KMS-11 (cell line): ENCODE measurements at regions not wholly inside any gene's neighbourhood (a gene's known extent, or its start where the extent isn't known, plus 50 kb on each side); places are given as distances from the start of the nearest gene placed in this dataset.

Source experiments
- H2AFZ ChIP-seq: fragments of 200-600 bp; sonication (generic); 2 replicates; pipeline ENCODE4 v1.6.1; 2016; ENCODE audit warnings: antibody characterized with exemption, mixed run types, low read depth
- H3K27ac ChIP-seq: fragments of 200-600 bp; sonication (generic); 2 replicates; pipeline ENCODE4 v1.6.1; 2016; ENCODE audit warnings: mild to moderate bottlenecking, mixed run types
- H3K27me3 ChIP-seq: fragments of 200-600 bp; sonication (generic); 2 replicates; pipeline ENCODE4 v1.6.1; 2017; ENCODE audit warnings: mild to moderate bottlenecking, low read depth, mixed run types, moderate library complexity; ENCODE audit not compliant: insufficient read depth
- H3K36me3 ChIP-seq: fragments of 200-600 bp; sonication (generic); 2 replicates; pipeline ENCODE4 v1.6.1; 2017; ENCODE audit warnings: mild to moderate bottlenecking, mixed run types; ENCODE audit not compliant: insufficient read depth
- H3K4me1 ChIP-seq: fragments of 200-600 bp; sonication (generic); 2 replicates; pipeline ENCODE4 v1.6.1; 2016; ENCODE audit warnings: mild to moderate bottlenecking, low read depth, mixed run types; ENCODE audit not compliant: poor library complexity, severe bottlenecking
- H3K4me2 ChIP-seq: fragments of 200-600 bp; sonication (generic); 2 replicates; pipeline ENCODE4 v1.7.0; 2016; ENCODE audit warnings: mild to moderate bottlenecking, mixed run types
- H3K4me3 ChIP-seq: fragments of 200-600 bp; sonication (generic); IDR thresholded peaks from 2 replicates; pipeline ENCODE4 v1.6.1; 2017; ENCODE audit warnings: low read depth, low read length, mixed read lengths; ENCODE audit not compliant: insufficient read depth
- H3K79me2 ChIP-seq: fragments of 200-600 bp; sonication (generic); 2 replicates; pipeline ENCODE4 v1.6.1; 2016; ENCODE audit warnings: low read depth, mixed run types; ENCODE audit not compliant: insufficient read depth
- H3K9ac ChIP-seq: fragments of 200-600 bp; sonication (generic); 2 replicates; pipeline ENCODE4 v1.6.1; 2016; ENCODE audit warnings: mild to moderate bottlenecking, mixed run types
- H4K20me1 ChIP-seq: fragments of 200-600 bp; sonication (generic); 2 replicates; pipeline ENCODE4 v1.6.1; 2016; ENCODE audit warnings: mild to moderate bottlenecking, mixed run types; ENCODE audit not compliant: insufficient read depth
- CTCF ChIP-seq: fragments of 200-600 bp; sonication (generic); conservative IDR thresholded peaks from 2 replicates; pipeline ENCODE4 v1.6.1; 2017; ENCODE audit warnings: low read depth, mild to moderate bottlenecking, antibody characterized with exemption, low read length, moderate library complexity, mixed read lengths

GRCh38 chr1:106956721-106957120 lies 99.8 kb upstream of the PRMT6 start:
- no peak overlapping the region for H3K27ac ChIP-seq
- no peaks in the 10 kb centered on the region for H3K4me1 ChIP-seq
- H3K9ac ChIP-seq, result no peak overlapping the region
- H3K27me3 ChIP-seq, result no peaks in the 10 kb centered on the region
- no peak overlapping the region for H3K4me2 ChIP-seq
- TF ChIP-seq CTCF, result no peak
- no peak overlapping the region for H2AFZ ChIP-seq
- H3K4me3 ChIP-seq, result no peak overlapping the region
- no peaks in the 10 kb centered on the region for H4K20me1 ChIP-seq
- H3K79me2 ChIP-seq, result no peaks in the 10 kb centered on the region
- no peaks in the 10 kb centered on the region for H3K36me3 ChIP-seq

- TF ChIP-seq CTCF, result no peak
Observed at GRCh38 chr1:106957795-106958194, 98.7 kb upstream of the PRMT6 start.

GRCh38 chr1:106960412-106960811 lies 96.1 kb upstream of the PRMT6 start:
- H3K36me3 ChIP-seq, result no peaks in the 10 kb centered on the region
- H3K4me1 ChIP-seq, result no peaks in the 10 kb centered on the region
- H3K4me3 ChIP-seq, result no peak overlapping the region
- no peak overlapping the region for H2AFZ ChIP-seq
- no peaks in the 10 kb centered on the region for H3K79me2 ChIP-seq
- no peak for TF ChIP-seq CTCF
- H4K20me1 ChIP-seq, result no peaks in the 10 kb centered on the region
- H3K4me2 ChIP-seq, result no peak overlapping the region
- H3K27ac ChIP-seq, result no peak overlapping the region
- H3K27me3 ChIP-seq, result no peaks in the 10 kb centered on the region
- H3K9ac ChIP-seq, result no peak overlapping the region

More at GRCh38 chr1:106957795-106958194, 98.7 kb upstream of the PRMT6 start:
- no peaks in the 10 kb centered on the region for H4K20me1 ChIP-seq
- no peak overlapping the region for H3K9ac ChIP-seq
- H3K27me3 ChIP-seq, result no peaks in the 10 kb centered on the region
- no peak overlapping the region for H3K4me2 ChIP-seq
- H3K4me1 ChIP-seq, result no peaks in the 10 kb centered on the region
- H3K36me3 ChIP-seq, result no peaks in the 10 kb centered on the region
- H2AFZ ChIP-seq, result no peak overlapping the region
- H3K4me3 ChIP-seq, result no peak overlapping the region
- no peak overlapping the region for H3K27ac ChIP-seq
- H3K79me2 ChIP-seq, result no peaks in the 10 kb centered on the region

GRCh38 chr1:106961646-106962045 lies 94.8 kb upstream of the PRMT6 start:
- H3K36me3 ChIP-seq, result no peaks in the 10 kb centered on the region
- no peak overlapping the region for H3K27ac ChIP-seq
- no peak for TF ChIP-seq CTCF
- no peaks in the 10 kb centered on the region for H3K27me3 ChIP-seq
- no peak overlapping the region for H2AFZ ChIP-seq
- H3K4me1 ChIP-seq, result no peaks in the 10 kb centered on the region
- H4K20me1 ChIP-seq, result no peaks in the 10 kb centered on the region
- no peak overlapping the region for H3K9ac ChIP-seq
- H3K4me2 ChIP-seq, result no peak overlapping the region
- H3K4me3 ChIP-seq, result no peak overlapping the region
- H3K79me2 ChIP-seq, result no peaks in the 10 kb centered on the region
